GM12872 (cell line): ENCODE measurements at regions not wholly inside any gene's neighbourhood (a gene's known extent, or its start where the extent isn't known, plus 50 kb on each side); places are given as distances from the start of the nearest gene placed in this dataset.

Source experiments
- TF ChIP-seq, protein P1 (sequence below): IDR thresholded peaks from 3 replicates; pipeline ENCODE4 v1.5.1; 2011; ENCODE audit warnings: low read depth, mild to moderate bottlenecking, low read length, moderate library complexity; ENCODE audit not compliant: insufficient read depth

DNA sequence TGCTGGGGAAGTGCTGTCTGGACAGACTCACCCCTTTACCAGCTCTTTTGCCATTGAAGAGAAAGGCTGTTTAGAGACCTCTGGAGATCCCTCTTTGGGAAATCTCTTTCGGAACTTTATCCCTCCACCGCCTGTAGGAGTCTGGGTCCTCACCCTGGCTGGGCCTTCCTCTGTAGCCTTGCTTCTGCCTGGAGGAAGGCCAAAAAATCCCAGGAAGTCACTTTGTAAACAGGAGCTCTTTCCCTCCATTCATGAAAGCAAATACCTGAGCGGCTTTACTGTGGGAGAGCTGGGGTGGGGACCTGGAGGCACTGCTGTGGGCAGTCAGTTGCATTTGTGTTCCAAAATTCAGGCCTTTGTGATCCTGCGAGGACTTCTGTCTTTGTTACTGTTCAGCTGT lies 126.2 kb downstream of the KLF6 start:
- TF ChIP-seq, protein P1, sequence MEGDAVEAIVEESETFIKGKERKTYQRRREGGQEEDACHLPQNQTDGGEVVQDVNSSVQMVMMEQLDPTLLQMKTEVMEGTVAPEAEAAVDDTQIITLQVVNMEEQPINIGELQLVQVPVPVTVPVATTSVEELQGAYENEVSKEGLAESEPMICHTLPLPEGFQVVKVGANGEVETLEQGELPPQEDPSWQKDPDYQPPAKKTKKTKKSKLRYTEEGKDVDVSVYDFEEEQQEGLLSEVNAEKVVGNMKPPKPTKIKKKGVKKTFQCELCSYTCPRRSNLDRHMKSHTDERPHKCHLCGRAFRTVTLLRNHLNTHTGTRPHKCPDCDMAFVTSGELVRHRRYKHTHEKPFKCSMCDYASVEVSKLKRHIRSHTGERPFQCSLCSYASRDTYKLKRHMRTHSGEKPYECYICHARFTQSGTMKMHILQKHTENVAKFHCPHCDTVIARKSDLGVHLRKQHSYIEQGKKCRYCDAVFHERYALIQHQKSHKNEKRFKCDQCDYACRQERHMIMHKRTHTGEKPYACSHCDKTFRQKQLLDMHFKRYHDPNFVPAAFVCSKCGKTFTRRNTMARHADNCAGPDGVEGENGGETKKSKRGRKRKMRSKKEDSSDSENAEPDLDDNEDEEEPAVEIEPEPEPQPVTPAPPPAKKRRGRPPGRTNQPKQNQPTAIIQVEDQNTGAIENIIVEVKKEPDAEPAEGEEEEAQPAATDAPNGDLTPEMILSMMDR: no peak

DNA sequence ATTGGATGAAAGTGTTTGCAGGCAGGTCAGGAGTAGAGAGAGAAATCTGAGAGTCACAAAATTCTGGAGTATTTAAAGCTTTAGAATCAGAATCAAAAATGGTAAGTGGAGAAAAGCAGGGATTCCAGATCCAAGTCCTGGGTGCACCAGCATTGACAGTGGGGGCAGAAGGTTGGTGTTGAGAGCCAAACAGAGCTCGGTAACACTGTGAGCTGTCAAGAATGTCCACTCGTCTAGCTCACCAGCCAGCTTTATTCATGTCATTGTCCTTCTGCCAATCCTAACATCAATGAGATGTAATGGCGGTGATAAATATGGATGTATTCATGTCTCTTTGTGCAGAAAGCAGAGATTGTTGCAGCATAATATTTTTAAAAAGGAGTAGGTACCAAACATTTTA lies 128.8 kb downstream of the KLF6 start:
- TF ChIP-seq, protein P1: no peak

DNA sequence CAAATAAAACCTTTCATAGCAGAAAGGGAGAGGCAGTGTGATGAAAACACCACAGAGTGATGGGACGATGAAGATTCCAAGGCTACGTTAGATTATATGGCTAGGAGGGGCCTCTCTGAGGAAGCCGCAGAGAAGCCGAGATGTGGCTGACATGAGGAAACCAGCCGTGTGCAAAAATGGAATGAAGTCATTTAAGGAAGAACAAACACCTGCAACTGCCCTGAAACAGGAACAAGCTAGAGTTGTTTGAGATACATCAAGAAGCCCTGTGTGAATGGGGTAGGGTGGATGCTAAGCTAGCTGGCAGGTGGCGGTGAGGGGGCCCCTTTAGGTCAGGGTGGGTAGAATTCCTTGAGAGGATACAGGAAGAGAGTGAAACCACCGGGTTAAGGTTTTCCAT lies 129.5 kb downstream of the KLF6 start:
- TF ChIP-seq, protein P1: no peak

DNA sequence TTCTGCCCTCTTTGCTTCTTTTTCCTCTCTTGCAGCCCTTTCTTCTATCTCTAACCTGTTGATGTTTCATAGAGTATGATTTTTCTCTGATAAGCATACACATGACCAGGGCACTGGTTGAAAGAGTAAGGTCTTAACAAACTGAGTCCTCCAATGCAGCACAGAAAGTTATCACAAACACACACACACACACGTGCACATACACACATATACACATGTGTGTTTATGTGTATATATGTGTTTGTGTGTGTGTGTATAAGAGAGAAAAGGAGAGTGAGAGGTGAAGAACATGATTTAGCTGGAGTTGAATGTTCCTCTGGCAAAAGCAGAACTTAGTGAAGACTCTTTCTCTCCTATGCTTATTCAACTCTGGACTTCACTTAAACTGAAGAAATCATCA lies 130.0 kb downstream of the KLF6 start:
- TF ChIP-seq, protein P1: no peak

DNA sequence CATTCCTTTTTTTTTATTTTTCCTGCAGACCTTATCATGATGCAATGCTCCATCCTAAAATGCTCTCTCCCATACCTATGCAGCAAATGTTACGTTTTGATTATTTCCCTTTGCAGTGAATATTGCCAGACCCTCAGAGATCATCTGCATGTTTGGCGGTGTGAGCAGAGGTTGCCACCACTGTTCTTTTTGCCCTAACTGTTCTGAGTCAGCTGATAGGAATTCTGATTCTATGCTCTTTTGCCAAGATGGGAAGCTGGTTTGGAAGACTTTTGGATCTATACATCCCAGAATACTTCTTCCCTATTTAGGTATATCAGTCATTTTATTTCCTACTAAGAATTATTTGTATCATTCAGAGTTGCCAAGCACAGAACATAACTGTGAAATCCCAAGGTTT lies 130.5 kb downstream of the KLF6 start:
- TF ChIP-seq, protein P1: no peak

DNA sequence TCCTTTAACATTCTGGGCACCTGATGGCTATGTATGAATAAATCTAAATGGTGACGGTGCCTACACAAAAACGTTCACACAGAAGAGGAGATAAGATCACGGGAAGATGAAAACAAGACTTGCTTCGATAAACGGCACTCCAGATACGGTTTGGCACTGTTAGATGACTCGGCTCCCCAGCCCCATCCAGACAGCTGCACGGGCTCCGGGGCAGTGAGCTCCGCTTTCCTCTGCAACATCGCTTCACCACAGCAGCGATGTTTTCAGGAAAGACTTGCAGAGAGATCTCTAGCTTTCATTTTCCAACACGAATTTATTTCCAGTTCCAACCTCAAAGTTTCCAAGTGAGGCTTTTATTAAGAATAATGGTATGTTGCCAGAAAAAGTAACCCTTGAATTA lies 132.1 kb downstream of the KLF6 start:
- TF ChIP-seq, protein P1: no peak

DNA sequence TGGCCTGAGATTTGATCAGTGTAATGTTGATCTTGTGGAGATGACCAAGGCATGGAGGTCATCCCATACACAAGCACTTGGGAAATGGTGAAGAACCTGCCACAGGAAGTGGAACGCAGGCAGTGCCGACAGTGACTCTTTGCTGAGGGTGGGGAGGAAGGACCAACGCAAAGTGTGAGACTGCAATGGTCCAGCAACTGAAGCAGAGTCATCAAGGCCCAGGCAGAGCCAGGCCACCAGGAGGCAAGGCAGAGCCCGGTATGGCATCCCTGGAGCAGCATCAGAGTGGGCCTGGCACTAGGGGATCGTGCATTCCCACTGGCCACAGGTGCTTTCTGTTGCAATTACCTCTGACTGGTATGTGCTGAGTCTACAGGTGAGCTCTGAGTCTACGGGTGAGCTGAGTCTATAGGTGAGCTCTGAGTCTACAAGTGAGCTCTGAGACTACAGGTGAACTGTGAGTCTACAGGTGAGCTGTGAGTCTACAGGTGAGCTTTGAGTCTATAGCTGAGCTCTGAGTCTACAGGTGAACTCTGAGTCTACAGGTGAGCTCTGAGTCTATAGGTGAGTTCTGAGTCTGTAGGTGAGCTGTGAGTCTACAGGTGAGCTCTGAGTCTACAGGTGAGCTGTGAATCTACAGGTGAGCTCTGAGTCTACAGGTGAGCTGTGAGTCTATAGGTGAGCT lies 132.9 kb downstream of the KLF6 start:
- TF ChIP-seq, protein P1: no peak
